ENCODE measurements at regions not wholly inside any gene's neighbourhood (a gene's known extent, or its start where the extent isn't known, plus 50 kb on each side); places are given as distances from the start of the nearest gene placed in this dataset.

GRCh38 chr15:66936109-66936860, 129.1 kb upstream of the SMAD3 start:
- Histone ChIP-seq H3K56ac (replicated peaks; ENCODE audit: insufficient read length, low read depth, low read length) (no peak overlapping the region), H3K27me3 (replicated peaks in 1 of 4; ENCODE audit: control insufficient read depth in 3 of 4, extremely low read depth in 1 of 4, insufficient read depth in 3 of 4, low read length in 3 of 4) (no peaks in the 10 kb centered on the region), H3K14ac (ENCODE audit: insufficient read length) (no peak overlapping the region), H4K91ac (replicated peaks; ENCODE audit: insufficient read length, low read length) (no peak overlapping the region), H3K9ac (replicated peaks in 1 of 4; ENCODE audit: extremely low read depth in 1 of 4, low read depth in 3 of 4, low read length in 3 of 4) (no peak overlapping the region), H3K4me3 (ENCODE audit: extremely low read depth in 1 of 4, insufficient read depth in 2 of 4, low read depth in 3 of 4, low read length in 4 of 4) (no peak overlapping the region), H3K4ac (replicated peaks; ENCODE audit: insufficient read length, low read depth, low read length) (no peak overlapping the region), H2BK120ac (replicated peaks; ENCODE audit: low read depth, low read length) (no peak overlapping the region), H2BK12ac (ENCODE audit: low read depth, low read length) (no peak overlapping the region), H4K8ac (ENCODE audit: extremely low read depth, insufficient read depth, low read length) (no peak overlapping the region; the same call in 1 of the 2 replicates), H2BK5ac (ENCODE audit: low read depth, low read length) (no peak overlapping the region), H3K23me2 (ENCODE audit: low read depth, low read length) (peaks cover 2% of the 10 kb centered on the region; the same call in 1 of the 2 replicates), H3K9me3 (ENCODE audit: insufficient read depth in 2 of 2, low read depth in 1 of 2, low read length in 1 of 2) (peaks cover 16 to 23% of the 10 kb centered on the region in 2 experiments), H3K23ac (ENCODE audit: insufficient read length) (no peak overlapping the region), H3K4me2 (ENCODE audit: insufficient read depth in 1 of 2, low read depth in 2 of 2, low read length in 2 of 2) (no peak overlapping the region), H2AK5ac (ENCODE audit: low read depth, low read length) (no peak overlapping the region), H2BK15ac (ENCODE audit: low read length) (no peak overlapping the region), H3K18ac (ENCODE audit: extremely low read depth, low read length) (no peak overlapping the region), H3K4me1 (replicated peaks in 1 of 4; ENCODE audit: control insufficient read depth in 3 of 4, insufficient read depth in 4 of 4, low read length in 3 of 4) (peaks cover 0 to 10% (median 5%) of the 10 kb centered on the region in 4 experiments; a peak in 4 of 7 replicates), H3K36me3 (ENCODE audit: control insufficient read depth in 2 of 4, insufficient read depth in 4 of 4, low read length in 3 of 4) (peaks cover 0 to 4% (median 1%) of the 10 kb centered on the region in 4 experiments; a peak in 1 of 8 replicates), H3K27ac (ENCODE audit: low read depth, low read length) (no peak overlapping the region), H4K20me1 (replicated peaks in 1 of 2; ENCODE audit: control insufficient read depth in 1 of 2, insufficient read depth in 2 of 2, low read length in 2 of 2) (peaks cover 0 to 3% of the 10 kb centered on the region in 2 experiments), H2AFZ (ENCODE audit: low read length) (no peak overlapping the region), H2BK20ac (ENCODE audit: low read length) (no peak overlapping the region), H3K79me2 (ENCODE audit: control insufficient read depth in 1 of 2, insufficient read depth in 2 of 2, low read length in 2 of 2) (no peaks in the 10 kb centered on the region), H3K79me1 (ENCODE audit: low read depth, low read length) (no peaks in the 10 kb centered on the region), H4K5ac (ENCODE audit: insufficient read length, low read depth, low read length) (no peak overlapping the region)
- no peak for DNase-seq (ENCODE audit: low read depth in 1 of 2, low spot score in 2 of 2)
- WGBS, 2 experiments (ENCODE audit: extremely low coverage in 1 of 2, insufficient coverage in 1 of 2, insufficient read length in 1 of 2, insufficient replicate concordance in 2 of 2, low coverage in 1 of 2, low lambda C conversion rate in 2 of 2, missing lambda C conversion rate in 1 of 2), result 87% methylated on average over 19 of the region's 25 CpGs; no CpG with 5 or more reads in 1 of the 2 experiments
- ChIA-PET POLR2A (ENCODE audit: partially characterized antibody) (no interaction called here), CTCF (ENCODE audit: partially characterized antibody) (interaction anchor here (0.5 to 3.1 kb wide), 5 partner anchors 10 to 583 kb away, joined by 3 to 9 read pairs (median 5); no protein-coding TSS in a partner anchor)
- FAIRE-seq, result no peak
- TF ChIP-seq TAF7 (optimal IDR thresholded peaks at IDR 0.05; ENCODE audit: borderline replicate concordance, low read depth, low read length), result no peak
- TF ChIP-seq JUN (IDR thresholded peaks at IDR 0.05; ENCODE audit: low read depth, low read length), result no peak
- no peak for TF ChIP-seq RFX5 (IDR thresholded peaks at IDR 0.05; ENCODE audit: borderline replicate concordance, low read depth, low read length)
- no peak for TF ChIP-seq CBX8 (IDR thresholded peaks at IDR 0.05; ENCODE audit: borderline replicate concordance, low read depth, low read length)
- no peak for TF ChIP-seq HDAC2 (IDR thresholded peaks at IDR 0.05; ENCODE audit: borderline replicate concordance in 1 of 2, low read depth in 2 of 2, low read length in 2 of 2)
- no peak for TF ChIP-seq CBX5 (IDR thresholded peaks at IDR 0.05; ENCODE audit: low read depth, low read length)
- no peak for TF ChIP-seq CREB1 (IDR thresholded peaks at IDR 0.05)
- TF ChIP-seq SAP30 (IDR thresholded peaks at IDR 0.05; ENCODE audit: insufficient read depth, insufficient replicate concordance, low read length), result no peak
- no peak for TF ChIP-seq EZH2 (IDR thresholded peaks at IDR 0.05; ENCODE audit: low read depth, low read length, severe bottlenecking)
- TF ChIP-seq CHD2 (IDR thresholded peaks at IDR 0.05; ENCODE audit: low read length), result no peak
- TF ChIP-seq TEAD4 (IDR thresholded peaks at IDR 0.05; ENCODE audit: low read depth, low read length), result no peak
- no peak for TF ChIP-seq ATF3 (IDR thresholded peaks at IDR 0.05; ENCODE audit: insufficient read depth, low read depth, low read length)
